ENCODE measurements at regions not wholly inside any gene's neighbourhood (a gene's known extent, or its start where the extent isn't known, plus 50 kb on each side); places are given as distances from the start of the nearest gene placed in this dataset.

DNA sequence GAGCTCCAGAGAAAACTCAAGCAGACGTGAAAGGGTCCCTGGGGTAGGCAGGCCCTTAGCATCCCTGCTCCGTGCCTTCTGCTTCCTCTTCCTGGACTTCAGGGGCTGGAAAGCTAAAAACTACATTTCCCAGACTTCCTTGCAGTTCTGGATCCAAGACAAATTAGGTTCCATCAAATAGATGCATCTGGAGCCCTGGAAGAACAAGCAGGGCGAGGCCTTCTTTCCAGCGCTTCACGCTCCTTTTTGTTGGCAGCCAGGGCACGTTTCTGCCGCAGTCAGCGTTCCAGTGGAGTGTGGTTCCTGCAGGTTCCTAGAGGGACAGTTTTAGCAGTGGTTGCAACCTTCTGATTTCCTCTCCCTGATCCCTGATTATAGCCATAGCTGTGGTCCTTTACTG is 53.6 kb upstream of the MSX1 start:
- no peak for TF ChIP-seq POLR2A (IDR thresholded peaks at IDR 0.05)
- TF ChIP-seq, protein P1, sequence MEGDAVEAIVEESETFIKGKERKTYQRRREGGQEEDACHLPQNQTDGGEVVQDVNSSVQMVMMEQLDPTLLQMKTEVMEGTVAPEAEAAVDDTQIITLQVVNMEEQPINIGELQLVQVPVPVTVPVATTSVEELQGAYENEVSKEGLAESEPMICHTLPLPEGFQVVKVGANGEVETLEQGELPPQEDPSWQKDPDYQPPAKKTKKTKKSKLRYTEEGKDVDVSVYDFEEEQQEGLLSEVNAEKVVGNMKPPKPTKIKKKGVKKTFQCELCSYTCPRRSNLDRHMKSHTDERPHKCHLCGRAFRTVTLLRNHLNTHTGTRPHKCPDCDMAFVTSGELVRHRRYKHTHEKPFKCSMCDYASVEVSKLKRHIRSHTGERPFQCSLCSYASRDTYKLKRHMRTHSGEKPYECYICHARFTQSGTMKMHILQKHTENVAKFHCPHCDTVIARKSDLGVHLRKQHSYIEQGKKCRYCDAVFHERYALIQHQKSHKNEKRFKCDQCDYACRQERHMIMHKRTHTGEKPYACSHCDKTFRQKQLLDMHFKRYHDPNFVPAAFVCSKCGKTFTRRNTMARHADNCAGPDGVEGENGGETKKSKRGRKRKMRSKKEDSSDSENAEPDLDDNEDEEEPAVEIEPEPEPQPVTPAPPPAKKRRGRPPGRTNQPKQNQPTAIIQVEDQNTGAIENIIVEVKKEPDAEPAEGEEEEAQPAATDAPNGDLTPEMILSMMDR (IDR thresholded peaks at IDR 0.05): no peak

All from esophagus squamous epithelium (tissue), 4 donors.